Spleen (tissue), 11 donors: ENCODE measurements at regions not wholly inside any gene's neighbourhood (a gene's known extent, or its start where the extent isn't known, plus 50 kb on each side); places are given as distances from the start of the nearest gene placed in this dataset.
"Not testable (repeated sequence)": the region's sequence is repeated elsewhere in the genome, so short reads cannot be mapped to it uniquely, and the experiment has no call there.

ENCODE experiments used
- DNase-seq: peaks from one replicate; pipeline ENCODE4 v3.0.0-alpha.2; 2020
- H3K27ac ChIP-seq, 8 donors: fragments of 200-600 bp; sonication (generic) in 7 of 8; 1 replicate in 4 of 8; 2 replicates in 4 of 8; pipeline versions ENCODE4 v1.5.0 to v1.8.0; 2016 to 2021; ENCODE audit warnings: inconsistent platforms in 4 of 8, mild to moderate bottlenecking in 4 of 8, moderate library complexity in 1 of 8
- H3K27me3 ChIP-seq, 7 donors: fragments of 200-600 bp; sonication (generic) in 6 of 7; replicated peaks in 1 of 7; 1 replicate in 4 of 7; 2 replicates in 3 of 7; pipeline versions ENCODE4 v1.5.0 to v1.8.0; 2016 to 2021; ENCODE audit warnings: inconsistent platforms in 3 of 7, mild to moderate bottlenecking in 1 of 7
- H3K36me3 ChIP-seq, 6 donors: fragments of 200-600 bp; sonication (generic) in 5 of 6; 1 replicate in 4 of 6; 2 replicates in 2 of 6; pipeline versions ENCODE4 v1.5.0 to v1.8.0; 2016 to 2021; ENCODE audit warnings: inconsistent platforms in 2 of 6
- H3K4me1 ChIP-seq, 6 donors: fragments of 200-600 bp; sonication (generic) in 5 of 6; 1 replicate in 3 of 6; 2 replicates in 3 of 6; pipeline versions ENCODE4 v1.5.0 to v1.8.0; 2016 to 2021; ENCODE audit warnings: inconsistent platforms in 3 of 6
- H3K4me3 ChIP-seq, 8 donors: fragments of 200-600 bp; sonication (generic) in 7 of 8; 1 replicate in 4 of 8; 2 replicates in 4 of 8; pipeline versions ENCODE4 v1.5.0 to v1.8.0; 2016 to 2021; ENCODE audit warnings: inconsistent platforms in 4 of 8, mild to moderate bottlenecking in 4 of 8, moderate library complexity in 2 of 8
- H3K9me3 ChIP-seq, 8 donors: fragments of 200-600 bp; sonication (generic) in 7 of 8; 1 replicate in 4 of 8; 2 replicates in 4 of 8; pipeline versions ENCODE4 v1.5.0 to v1.8.0; 2016 to 2021; ENCODE audit warnings: inconsistent platforms in 4 of 8
- POLR2A ChIP-seq, 3 donors: fragments of 450-650 bp; IDR thresholded peaks; one replicate each; pipeline ENCODE4 v1.5.1; 2017; ENCODE audit warnings: antibody characterized with exemption in 3 of 3, mild to moderate bottlenecking in 1 of 3
- POLR2AphosphoS5 ChIP-seq, 3 donors: sonication (generic); formaldehyde crosslinking; IDR thresholded peaks; one replicate each; pipeline ENCODE4 v1.5.1; 2017; ENCODE audit warnings: antibody characterized with exemption in 3 of 3
- WGBS, 5 donors: extraction: QIAGEN DNeasy Blood & Tissue Kit in 3 of 5; methylation state at CpG; one replicate each; pipeline versions ENCODE4 v1.1.5 to v1.1.7; 2013 to 2018; 5-methylcytosine and 5-hydroxymethylcytosine counted together
- intact Hi-C: fragments of 100-400 bp; cut with DNase I; formaldehyde crosslinking; loops from one replicate; pipeline ENCODE4 v1.15.0; 2023; ENCODE audit warnings: low total_unique reads
- TF ChIP-seq, protein P1 (sequence below), 11 experiments: fragments of 200-600 bp in 7 of 11; fragments of 450-650 bp in 4 of 11; sonication (generic) in 4 of 11; IDR thresholded peaks in 8 of 11; conservative IDR thresholded peaks in 3 of 11; 1 replicate in 7 of 11; 2 replicates in 4 of 11; pipeline versions ENCODE4 v1.4.0 to v1.8.0; 2016 to 2021; ENCODE audit warnings: antibody characterized with exemption in 11 of 11, inconsistent platforms in 4 of 11, mild to moderate bottlenecking in 1 of 11
- donor health status: healthy with polysubstance abuse.
- donor health status: DM: no; HTN: no; CAD: no; lungs with moderate emphysema.
- donor health status: DM: no; HTN: no; CAD: no.
- donor health status: Bipolar disorder and iron deficiency.
- donor health status: healthy.
- donor health status: DM: no; HTN: no; CAD: no.
- donor health status: DM: yes; HTN: yes; CAD: no.

DNA sequence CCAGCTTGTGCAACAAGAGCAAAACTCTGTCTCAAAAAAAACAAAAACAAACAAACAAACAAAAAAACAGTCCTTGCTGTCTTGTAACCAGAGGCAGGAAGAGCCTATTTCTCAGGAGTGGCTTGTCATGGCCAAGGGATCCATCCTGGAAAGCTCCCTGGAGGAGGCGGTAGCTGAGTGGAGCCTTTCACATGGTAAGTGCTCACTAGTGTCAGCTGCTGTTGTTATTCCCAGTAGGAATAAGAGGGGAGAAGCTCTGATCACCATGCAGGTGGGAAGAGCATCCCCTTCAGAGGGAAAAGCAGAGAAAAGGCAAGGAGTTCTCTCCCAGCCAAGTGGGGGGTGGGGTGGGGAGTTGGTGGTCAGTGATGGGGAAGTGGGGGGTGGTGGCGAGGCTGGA lies 54.6 kb upstream of the WNT7B start:
- Histone ChIP-seq H3K27ac (no peak overlapping the region), H3K36me3 (no peaks in the 10 kb centered on the region), H3K4me1 (peaks cover 8 to 52% (median 26%) of the 10 kb centered on the region in 6 donors), H3K9me3 (no peaks in the 10 kb centered on the region), H3K27me3 (peaks cover 0 to 19% (median 5%) of the 10 kb centered on the region in 7 donors), H3K4me3 (no peak overlapping the region)
- intact Hi-C loops: no loop called here
- DNase-seq: no peak
- TF ChIP-seq, protein P1, sequence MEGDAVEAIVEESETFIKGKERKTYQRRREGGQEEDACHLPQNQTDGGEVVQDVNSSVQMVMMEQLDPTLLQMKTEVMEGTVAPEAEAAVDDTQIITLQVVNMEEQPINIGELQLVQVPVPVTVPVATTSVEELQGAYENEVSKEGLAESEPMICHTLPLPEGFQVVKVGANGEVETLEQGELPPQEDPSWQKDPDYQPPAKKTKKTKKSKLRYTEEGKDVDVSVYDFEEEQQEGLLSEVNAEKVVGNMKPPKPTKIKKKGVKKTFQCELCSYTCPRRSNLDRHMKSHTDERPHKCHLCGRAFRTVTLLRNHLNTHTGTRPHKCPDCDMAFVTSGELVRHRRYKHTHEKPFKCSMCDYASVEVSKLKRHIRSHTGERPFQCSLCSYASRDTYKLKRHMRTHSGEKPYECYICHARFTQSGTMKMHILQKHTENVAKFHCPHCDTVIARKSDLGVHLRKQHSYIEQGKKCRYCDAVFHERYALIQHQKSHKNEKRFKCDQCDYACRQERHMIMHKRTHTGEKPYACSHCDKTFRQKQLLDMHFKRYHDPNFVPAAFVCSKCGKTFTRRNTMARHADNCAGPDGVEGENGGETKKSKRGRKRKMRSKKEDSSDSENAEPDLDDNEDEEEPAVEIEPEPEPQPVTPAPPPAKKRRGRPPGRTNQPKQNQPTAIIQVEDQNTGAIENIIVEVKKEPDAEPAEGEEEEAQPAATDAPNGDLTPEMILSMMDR (IDR thresholded peaks at IDR 0.05 in 8 of 11, conservative IDR thresholded peaks at IDR 0.05 in 3 of 11): no peak
- TF ChIP-seq POLR2A (IDR thresholded peaks at IDR 0.05) (no peak), POLR2AphosphoS5 (IDR thresholded peaks at IDR 0.05) (no peak)
- WGBS, 5 donors: 75 to 87% (median 81%) methylated on average over 2 of the region's 2 CpGs

DNA sequence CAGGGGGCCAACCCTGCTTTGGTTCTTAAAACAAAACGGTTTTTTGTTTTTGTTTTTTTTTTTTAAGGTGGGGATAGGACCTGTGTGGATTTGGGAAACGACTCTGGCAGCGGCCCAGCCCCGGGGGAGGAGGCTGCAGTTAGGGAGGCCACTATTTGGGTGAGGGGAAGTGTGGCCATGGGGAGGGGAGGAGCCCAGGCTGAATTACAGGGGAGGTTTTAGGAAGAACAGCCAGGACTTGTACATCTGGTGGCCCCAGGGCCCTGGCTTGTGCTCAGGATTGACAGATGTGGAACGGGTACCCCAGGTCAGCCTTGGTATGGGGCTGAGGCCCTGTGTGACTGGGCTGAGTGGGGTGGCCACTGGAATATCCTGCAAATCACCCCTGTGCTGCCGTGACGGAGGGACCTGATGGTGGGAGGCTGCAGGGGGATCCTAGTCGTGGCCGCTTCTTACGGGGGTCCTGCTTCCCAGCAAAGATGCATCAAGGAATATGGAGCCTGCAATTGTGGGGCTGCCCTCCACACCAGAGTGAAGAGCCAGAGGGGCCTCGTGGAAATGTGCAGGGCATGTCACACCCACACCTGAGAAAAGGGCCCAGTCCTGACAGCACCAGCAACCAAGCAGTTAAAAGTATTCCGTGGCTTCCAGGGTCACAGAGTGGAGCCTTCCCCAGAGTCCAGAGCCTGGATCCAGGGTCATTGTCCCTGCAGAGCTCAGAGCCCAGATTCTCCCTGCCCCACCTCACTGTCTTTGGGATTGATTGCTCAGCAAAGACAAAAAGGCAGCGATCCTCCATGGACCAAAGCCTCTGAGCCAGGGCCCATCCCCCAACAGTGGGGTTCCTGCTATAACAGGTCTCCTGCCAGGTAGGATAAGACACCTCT lies 55.2 kb upstream of the WNT7B start:
- Histone ChIP-seq H3K36me3 (no peaks in the 10 kb centered on the region), H3K4me1 (peaks cover 5 to 52% (median 26%) of the 10 kb centered on the region in 6 donors), H3K27me3 (peaks cover 0 to 13% (median 3%) of the 10 kb centered on the region in 7 donors), H3K9me3 (no peaks in the 10 kb centered on the region), H3K4me3 (no peak overlapping the region), H3K27ac (no peak overlapping the region)
- DNase-seq: peak; percentile 68
- intact Hi-C loops: no loop called here
- 68 to 79% (median 73%) methylated on average over 10 to 13 of the region's 13 CpGs for WGBS, 5 donors
- TF ChIP-seq POLR2AphosphoS5 (IDR thresholded peaks at IDR 0.05): no peak
- TF ChIP-seq POLR2A (IDR thresholded peaks at IDR 0.05): no peak
- TF ChIP-seq, protein P1 (IDR thresholded peaks at IDR 0.05 in 8 of 11, conservative IDR thresholded peaks at IDR 0.05 in 3 of 11): no peak

DNA sequence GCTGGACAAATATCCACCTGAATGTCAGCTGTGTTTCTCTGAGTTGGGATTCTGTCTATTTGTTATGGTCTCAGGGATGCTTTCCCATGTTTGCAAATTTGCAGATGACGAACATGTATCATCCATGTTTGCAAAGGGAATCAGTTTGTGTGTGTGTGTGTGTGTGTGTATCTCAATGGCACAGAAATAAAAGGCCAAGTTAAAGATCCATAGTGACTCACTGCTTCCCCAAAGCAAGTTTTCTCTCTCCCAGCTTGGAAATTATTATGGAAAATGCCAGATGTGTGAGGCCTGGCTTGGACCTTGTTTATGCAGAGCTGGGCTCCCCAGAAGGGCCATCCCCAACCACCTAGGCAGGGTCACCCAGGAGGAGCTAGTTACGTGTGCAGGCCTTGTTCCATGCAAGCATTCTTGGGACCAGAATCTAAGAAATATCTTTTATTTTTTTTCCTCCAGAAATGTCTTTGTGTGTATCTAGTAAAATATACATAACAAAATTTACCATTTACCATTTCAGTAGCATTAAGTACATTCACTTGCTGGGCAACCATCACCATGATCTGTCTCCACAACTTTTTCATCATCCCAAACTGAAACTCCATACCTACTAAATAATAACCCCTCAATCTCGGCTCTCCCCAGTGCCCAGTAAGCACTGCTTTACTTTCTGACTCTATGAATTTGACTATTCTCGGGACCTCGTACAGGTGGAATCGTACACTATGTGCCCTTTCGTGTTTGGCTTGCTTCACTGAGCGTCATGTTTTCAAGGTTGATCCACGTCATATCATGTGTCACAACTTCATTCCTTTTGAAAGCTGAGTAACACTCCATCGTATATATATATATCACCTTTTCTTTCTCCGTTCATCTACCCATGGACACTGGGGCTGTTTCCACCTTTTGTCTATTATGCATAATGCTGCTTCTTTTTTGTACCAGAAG lies 56.6 kb upstream of the WNT7B start:
- intact Hi-C loops: no loop called here
- no peaks in the 10 kb centered on the region for H3K36me3 ChIP-seq
- WGBS, 5 donors: 88 to 96% (median 94%) methylated on average over 11 of the region's 11 CpGs
- TF ChIP-seq, protein P1 (IDR thresholded peaks at IDR 0.05 in 8 of 11, conservative IDR thresholded peaks at IDR 0.05 in 3 of 11): no peak
- no peak for TF ChIP-seq POLR2A (IDR thresholded peaks at IDR 0.05)
- no peak for TF ChIP-seq POLR2AphosphoS5 (IDR thresholded peaks at IDR 0.05)
- H3K4me3 ChIP-seq: no peak overlapping the region
- no peaks in the 10 kb centered on the region for H3K9me3 ChIP-seq
- H3K27me3 ChIP-seq: no peaks in the 10 kb centered on the region
- H3K27ac ChIP-seq: no peak overlapping the region
- peak; percentile 25 for DNase-seq
- H3K4me1 ChIP-seq: peaks cover 5 to 50% (median 24%) of the 10 kb centered on the region in 6 donors

DNA sequence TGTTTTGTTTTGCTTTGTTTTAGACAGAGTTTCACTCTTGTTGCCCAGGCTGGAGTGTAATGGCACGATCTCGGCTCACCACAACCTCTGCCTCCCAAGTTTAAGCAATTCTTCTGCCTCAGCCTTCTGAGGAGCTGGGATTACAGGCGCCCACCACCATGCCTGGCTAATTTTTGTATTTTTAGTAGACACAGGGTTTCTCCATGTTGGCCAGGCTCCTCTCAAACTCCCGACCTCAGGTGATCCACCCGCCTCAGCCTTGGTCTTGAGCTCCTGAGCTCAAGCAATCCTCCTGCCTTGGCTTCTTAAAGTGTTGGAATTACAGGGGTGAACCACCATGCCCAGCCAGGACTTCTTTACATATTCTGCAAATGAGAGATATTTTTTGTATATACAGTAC lies 57.5 kb upstream of the WNT7B start:
- intact Hi-C loops, H3K36me3 ChIP-seq, H3K9me3 ChIP-seq, H3K4me3 ChIP-seq, H3K27ac ChIP-seq, H3K27me3 ChIP-seq: not testable (repeated sequence)
- 90 to 94% (median 91%) methylated on average over 5 of the region's 5 CpGs for WGBS, 5 donors
- peaks cover 9 to 54% (median 33%) of the 10 kb centered on the region in 6 donors for H3K4me1 ChIP-seq
- peak; percentile 65 for DNase-seq
